GM19239 (cell line): ENCODE measurements at regions not wholly inside any gene's neighbourhood (a gene's known extent, or its start where the extent isn't known, plus 50 kb on each side); places are given as distances from the start of the nearest gene placed in this dataset.

Source experiments
- DNase-seq: peaks from one replicate; pipeline ENCODE4 v3.0.0; 2011; ENCODE audit warnings: low spot score; ENCODE audit not compliant: insufficient read length
- FAIRE-seq: peaks from 2 replicates; lab custom pipeline; 2011; peaks lifted over from hg19 to GRCh38; lab: Jason Lieb, UNC

DNA sequence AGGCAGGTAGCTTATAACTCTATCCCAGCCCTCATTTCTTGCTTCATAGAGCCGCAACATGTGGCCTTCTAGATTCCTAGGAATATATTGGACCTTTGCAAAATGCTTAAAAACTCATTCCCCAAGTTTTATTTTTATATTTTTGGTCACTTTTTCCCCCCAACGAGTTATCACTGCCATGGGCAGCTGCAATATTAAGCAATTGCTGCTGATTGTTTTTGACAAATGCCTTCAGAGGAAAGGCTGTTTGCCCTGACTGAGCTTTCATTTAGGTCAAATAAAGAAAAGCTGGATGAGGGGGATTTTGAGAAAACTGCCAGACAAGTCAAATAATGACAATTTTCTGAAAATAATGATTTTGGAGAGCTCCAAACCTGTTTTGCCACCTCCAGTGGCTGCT, 976.9 kb upstream of the MBL2 start:
- FAIRE-seq: no peak
- no peak for DNase-seq

DNA sequence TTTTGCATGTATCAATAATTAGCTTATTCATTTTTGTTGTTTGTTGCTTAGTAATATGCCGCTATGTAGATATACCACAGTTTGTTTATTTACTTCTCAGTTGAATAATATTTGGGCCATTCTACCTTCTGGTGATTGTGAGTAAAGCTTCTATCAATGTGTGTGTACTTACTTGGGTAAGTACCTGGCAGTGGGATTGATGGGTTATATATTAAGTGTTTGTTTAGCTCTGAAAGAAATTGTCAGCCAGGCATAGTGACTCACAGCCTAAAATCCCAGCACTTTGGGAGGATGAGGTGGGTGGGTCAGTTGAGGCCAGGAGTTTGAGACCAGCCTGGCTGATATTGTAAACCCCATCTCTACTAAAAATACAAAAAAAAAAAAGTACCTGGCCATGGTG, 975.7 kb upstream of the MBL2 start:
- no peak for DNase-seq
- no peak for FAIRE-seq

DNA sequence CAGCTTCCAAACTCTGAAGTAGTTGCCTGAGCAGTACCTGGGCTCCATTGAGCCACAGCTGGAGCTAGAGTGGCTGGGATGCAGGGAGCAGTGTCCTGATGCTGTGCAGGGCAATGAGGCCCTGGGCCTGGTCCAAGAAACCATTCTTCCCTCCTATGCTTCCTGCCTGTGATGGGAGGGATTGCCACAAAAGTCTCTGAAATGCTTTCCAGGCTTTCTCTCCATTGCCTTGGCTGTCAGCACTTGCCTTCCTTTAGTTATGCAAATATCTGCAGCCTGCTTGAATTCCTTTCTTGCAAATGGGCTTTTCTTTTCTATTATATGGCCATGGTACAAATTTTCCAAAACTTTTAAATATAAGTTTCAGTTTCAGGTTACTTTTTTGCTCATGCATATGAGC, 972.2 kb upstream of the MBL2 start:
- FAIRE-seq: no peak
- DNase-seq: no peak

DNA sequence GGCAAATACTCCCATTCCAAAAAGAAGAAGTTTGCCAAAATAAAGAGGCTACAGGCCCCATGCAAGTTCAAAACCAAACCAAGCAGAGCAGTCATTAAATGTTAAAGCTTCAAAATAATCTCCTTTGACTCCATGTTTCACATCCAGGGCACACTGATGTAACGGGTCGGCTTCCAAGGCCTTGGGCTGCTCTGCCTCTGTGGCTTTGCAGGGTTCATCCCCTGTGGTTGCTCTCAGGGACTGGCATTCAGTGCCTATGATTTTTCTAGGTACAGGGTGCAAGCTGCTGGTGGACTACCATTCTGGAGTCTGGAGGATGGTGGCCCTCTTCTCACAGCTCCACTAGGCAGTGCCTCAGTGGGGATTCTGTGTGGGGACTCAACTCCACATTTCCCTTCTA, 971.6 kb upstream of the MBL2 start:
- FAIRE-seq (no peak), DNase-seq (no peak)

DNA sequence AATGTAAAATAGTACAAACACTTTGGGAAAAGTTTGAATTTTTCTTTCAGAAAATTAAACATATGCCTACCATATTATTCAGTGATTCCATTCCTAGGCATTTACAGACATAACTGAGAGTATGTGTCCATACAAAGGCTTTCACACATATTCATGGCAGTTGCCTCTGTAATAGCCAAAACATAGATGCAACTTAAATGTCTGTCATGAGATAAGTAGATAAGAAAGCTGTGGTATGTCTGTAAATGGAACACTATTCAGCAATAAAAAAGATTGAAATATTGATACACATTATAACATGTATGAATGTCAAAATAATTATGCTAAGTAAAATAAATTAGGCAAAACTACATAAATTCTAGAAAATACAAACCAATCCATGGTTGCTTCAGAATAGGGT, 964.5 kb upstream of the MBL2 start:
- no peak for FAIRE-seq
- DNase-seq: no peak

DNA sequence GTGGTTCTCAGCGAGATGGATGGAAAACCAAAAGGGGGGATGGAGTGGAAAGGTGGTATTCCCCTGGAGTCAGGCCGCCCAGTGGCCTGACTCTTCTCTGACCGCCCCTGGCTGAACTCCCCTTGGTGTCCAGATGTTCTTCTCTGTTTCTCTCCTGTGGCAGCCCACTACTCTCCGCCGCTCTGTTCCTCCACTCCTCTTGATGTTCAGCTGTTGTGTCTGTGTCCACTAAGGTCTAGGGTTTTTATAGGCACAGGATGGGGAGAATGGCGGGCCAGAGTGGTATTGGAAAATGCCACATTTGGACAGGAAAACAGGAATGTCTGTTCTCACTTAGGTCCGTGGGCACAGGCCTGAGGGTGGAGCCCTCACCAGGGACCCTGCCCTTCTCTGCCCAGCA, 954.3 kb upstream of the MBL2 start:
- FAIRE-seq (no peak), DNase-seq (no peak)

DNA sequence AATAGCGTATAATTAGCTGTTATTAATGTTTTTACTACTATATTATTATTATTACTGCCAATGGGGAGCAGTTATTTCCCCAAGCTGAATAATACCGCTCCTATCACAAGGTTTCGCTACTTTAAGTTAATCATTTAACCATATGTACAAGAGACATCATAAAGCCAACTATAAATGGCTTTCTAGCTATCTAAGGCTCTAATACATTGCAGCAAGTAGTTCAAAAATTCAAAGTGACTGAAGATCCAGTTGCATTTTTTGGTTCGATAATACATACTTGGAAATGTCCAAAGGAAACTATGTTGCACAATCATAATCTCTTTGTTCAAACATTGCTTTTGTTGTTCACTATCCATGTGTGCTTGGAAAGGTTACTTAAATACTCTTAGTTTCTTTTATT, 952.0 kb upstream of the MBL2 start:
- DNase-seq (no peak), FAIRE-seq (no peak)

DNA sequence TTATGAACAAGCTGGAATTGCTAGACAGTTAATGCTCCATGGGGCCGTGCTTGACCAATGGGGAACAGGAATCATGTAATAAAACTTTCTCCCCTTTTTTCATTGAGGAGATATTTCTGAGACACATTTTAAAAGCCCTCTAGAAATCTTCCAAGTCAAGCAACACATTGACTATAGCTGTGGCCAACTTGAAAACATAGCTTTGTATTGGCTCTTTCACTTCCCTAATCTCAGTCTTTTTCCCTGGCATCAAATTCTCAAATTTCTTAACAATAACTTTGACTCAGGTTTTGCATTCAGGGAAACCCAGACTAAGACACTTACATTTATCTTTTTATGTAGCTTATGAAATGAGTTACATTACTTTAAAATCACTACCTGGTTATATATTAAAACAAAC, 947.1 kb upstream of the MBL2 start:
- FAIRE-seq (no peak), DNase-seq (no peak)

DNA sequence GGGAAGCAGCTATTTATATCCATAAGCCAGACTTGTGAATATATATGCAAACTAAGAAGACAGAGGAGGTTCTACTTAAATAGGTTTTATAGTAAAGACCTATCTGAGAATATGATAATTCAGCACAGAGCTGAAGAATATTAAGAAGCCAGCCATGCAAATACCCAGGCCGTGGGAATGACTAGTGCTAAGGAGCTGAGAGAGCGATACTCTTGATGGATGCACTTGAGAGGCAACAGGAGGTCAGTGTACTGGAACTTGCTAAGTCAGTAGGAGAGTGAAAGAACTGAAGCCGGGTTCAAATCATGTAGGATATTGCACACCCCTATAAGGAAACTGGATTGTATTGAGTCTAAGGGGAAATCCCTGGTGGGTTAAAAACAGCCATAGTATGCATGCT, 943.6 kb upstream of the MBL2 start:
- DNase-seq: no peak
- FAIRE-seq: no peak

DNA sequence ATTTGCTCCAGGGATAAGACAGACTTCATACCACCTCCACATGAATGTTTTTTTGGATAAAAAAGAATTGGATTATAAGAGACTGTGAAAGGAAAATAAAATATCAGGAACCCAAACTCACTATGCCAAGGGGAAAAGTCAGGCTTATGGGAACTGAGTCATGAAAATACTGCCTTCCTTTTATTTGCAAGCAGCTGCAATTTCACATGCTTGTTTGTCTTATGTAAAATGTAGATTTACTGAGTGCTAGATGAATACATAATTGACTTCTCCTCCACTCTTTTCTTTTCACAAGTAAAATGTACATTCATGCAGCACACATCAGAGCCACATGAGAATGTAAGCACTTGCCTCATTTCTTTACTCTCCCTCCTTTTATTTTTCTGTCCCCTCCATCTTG, 940.8 kb upstream of the MBL2 start:
- FAIRE-seq: no peak
- DNase-seq: no peak

DNA sequence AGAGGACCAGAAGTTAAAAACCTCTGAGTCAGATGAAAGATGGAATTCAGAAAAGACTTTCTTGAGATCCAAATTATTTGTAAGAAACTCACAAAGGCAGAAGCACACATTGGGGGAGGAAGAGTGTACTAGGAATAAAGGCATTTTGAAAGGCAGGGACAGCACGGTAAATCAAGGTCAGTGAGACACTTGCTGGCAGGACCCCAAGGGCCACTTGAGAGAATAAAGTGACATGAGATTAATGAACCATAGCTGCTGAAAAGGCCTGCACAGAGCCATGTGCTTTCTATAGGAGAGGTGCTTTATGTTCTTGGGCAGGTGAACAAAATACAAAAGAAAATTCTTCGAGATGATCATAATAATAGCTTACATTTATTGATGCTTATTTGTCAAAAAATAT, 929.9 kb upstream of the MBL2 start:
- DNase-seq (no peak), FAIRE-seq (no peak)

DNA sequence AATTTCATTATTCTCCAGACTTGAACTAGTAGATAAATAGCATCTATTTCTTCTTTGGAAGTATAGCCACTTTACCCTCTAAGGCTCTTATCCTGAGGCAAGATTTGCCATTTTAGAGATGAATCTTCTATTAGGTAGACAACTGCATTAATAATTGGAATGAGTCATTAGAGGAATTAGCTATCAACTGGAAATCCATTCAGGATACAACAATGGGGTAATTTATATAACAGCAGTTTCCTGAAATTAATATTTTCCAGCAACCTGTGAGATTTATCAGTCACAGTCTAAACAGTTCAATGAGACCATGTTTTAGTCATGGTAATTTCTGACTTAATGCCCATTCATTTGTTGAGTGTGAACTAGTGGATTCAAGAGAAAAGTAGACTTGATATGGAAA, 928.6 kb upstream of the MBL2 start:
- DNase-seq (no peak), FAIRE-seq (no peak)

DNA sequence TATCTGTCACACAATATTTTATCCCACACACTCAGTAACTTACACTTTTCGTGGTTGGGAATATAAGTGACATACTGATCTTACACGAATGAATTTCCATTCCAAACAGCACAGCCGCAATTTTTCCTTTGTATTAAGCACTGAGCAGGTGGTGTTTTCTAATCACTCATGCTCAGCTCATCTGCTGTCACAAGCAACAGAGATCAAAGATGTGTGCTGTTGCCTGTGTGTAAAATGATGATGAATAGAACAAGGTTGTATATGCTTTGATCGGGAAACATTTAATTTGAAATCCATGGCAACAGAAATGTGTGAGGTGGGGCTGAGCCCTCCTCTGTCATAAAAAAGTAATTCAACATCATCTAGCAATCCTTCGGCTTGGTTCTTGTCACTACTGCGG, 927.7 kb upstream of the MBL2 start:
- FAIRE-seq: no peak

DNA sequence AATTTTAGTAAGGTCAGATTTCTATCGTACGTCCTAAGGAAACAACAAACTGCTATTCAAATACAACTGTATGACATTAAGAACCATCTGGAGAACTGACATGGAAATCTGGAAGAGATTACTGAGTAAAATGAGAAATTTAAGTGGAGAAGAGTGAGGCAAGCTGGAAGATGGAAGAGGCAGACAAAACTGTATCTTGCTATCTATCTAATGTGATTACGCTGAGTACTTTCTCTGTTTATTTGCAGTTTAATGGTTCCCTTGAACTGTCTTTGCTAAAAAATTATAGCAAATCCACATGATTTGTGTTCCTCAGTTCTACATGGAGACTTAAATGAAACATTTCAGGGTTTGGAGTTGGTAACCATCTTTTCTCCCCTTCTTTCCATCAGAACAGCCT, 927.1 kb upstream of the MBL2 start:
- DNase-seq (no peak), FAIRE-seq (no peak)

More for the DNA sequence above, 927.7 kb upstream of the MBL2 start:
- no peak for DNase-seq

DNA sequence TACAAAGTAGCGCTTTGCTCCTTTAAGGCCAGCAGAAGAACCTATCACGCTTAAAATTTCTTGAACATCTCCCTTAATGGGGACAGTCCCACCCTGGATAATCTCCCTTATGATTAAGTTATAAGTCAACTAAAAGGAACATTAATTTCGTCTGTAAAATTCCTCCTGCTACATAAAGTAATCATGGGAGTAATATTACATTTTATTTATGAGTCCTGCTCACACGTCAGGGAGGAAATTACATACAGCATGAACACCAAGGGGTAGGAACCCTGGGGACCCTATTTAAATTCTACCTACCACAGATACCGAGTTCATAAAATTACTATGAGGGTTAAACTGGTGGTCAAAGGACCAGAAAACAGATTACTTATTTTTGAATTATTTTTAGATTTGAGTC, 926.6 kb upstream of the MBL2 start:
- DNase-seq (no peak), FAIRE-seq (no peak)

DNA sequence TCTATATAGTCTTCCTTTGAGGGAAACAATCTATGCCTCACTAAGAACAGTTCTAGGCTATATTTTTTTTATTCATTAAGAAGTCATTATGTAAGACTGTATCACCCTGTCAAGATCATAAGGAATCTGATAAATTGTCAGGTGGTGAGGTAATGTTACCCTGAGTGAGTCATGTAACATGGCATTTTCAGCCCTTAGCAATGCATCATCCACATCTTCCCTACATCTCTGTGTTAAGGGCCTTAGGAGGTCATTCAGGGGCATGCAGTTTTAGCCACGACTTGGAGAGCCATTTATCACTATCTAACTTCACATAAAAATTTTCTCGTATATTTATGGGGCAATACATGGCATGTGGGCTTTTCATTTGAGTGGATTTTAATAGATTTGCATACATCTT, 924.5 kb upstream of the MBL2 start:
- no peak for FAIRE-seq
- no peak for DNase-seq

DNA sequence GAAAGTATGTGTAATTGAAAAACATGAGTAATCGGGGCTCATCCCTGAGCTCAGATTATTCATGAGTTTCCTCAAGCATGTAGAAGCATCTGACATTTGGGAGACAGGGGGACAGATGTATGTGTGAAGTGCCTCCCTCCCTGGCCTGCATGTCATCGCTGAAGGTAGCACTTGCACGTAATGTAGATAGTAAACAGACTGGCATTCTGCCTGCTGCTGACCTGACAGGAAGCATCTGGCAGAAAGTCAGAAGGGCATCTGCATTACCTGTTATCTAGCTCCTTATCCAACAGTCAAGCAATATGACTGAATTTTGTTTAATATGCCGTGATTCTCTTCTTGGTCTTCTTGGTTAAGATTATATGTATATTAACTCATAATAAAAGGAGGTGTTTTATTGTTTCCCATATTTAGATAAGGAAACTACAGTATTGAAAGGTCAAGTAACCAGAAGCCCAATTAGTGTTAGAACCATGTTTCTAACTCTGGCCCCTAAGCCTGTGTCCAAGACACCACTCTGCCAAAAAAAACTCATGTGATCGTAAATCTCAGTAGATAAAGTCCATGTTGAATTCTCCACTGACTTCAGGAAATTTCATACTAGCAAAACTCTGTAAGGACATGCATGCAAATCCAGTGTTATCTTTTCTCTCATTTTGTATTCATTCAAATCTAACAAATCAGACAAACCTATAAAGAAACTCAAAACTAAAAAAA, 918.1 kb upstream of the MBL2 start:
- no peak for FAIRE-seq
- no peak for DNase-seq

DNA sequence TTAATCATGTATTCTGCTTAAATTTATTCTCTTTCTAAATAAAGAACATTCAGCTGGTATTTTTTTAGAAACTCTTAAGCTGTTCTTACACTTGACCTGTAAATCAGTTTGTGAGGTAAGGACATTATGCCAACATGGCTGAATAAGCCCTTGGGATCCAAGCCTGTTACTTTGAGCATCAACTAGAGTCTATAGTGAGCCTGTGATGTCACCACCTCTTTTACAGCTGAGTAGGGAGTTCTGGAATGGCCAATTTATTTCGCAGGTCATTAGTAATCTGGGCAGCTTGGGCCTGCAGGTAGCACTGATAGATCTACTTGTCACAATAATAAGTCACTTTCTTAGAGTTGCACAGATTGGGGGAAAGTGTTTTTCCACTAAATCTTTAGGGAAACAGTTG, 915.2 kb upstream of the MBL2 start:
- FAIRE-seq: no peak
- DNase-seq: no peak

DNA sequence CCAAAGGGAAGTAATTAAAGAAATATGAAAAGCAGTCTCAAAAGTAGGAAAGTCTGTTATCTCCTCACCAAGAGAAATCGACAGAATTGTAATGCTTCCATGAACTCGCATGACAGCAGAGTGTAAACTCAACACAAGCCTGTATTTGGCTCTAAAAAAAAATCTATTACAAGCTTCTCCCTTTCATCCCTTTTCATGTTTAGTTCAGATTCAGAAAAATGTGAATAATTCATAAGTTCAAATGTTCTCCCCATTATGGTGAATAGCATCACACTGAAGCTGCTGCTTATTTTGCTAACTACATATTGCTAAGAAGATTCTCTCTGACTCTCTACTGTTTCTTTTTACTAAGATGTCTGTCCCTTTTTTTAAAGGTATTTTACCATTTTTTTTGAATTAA, 910.3 kb upstream of the MBL2 start:
- no peak for FAIRE-seq
- DNase-seq: no peak

DNA sequence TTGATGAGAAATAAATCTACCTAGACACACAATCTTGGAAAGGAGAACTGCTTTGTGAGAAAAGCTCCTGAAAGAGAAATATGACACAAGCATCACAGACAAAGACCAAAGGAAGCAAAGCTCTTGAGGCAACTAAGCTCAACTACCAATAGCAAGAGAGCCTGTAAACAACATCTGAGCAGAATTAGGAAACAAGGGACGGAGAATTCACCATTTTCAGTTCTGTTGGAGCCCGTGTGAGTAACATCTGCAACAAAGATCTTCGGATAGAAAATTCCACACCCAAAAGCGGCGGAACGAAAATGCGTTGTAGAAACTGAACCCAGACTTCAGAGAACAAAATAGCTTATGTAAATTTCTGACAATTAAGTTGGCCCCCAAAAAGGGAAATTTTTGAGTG, 909.9 kb upstream of the MBL2 start:
- DNase-seq (no peak), FAIRE-seq (no peak)

DNA sequence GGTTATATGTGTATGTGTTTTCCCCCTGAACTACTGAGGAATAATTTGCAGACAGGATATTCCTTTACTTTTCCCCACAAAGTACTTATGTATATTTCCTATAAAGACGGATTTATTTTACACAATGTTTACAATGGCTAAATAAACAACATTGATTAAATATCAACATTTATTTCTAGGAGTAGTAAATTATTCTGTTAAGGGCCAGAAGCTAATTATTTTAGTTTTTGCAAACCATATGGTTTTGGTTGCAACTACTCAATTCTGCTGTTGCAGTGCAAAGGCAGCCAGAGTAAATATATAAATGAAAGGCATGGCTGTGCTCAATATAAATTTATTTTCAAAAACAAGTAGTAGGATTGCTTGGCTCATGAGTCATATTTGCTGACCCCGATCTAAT, 907.1 kb upstream of the MBL2 start:
- FAIRE-seq (no peak), DNase-seq (no peak)

DNA sequence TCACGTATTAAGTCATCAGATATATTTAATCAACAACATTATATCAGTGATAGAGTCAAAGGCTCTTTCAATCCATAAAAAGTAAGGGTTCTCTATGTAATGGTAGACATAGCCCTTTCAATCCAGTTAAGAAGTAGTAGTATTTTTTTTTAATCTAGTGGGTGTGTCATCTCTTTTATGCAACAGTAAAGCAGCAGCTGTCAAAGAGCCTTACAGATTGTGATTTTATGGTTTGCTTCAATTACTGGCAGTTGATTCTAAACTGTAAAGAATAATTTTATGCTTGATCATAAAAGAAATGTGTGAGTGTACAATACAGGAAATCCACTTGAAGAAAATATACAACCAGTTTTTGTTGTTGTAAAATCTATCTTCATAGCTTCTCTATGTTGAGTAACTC, 902.6 kb upstream of the MBL2 start:
- FAIRE-seq (no peak), DNase-seq (no peak)

DNA sequence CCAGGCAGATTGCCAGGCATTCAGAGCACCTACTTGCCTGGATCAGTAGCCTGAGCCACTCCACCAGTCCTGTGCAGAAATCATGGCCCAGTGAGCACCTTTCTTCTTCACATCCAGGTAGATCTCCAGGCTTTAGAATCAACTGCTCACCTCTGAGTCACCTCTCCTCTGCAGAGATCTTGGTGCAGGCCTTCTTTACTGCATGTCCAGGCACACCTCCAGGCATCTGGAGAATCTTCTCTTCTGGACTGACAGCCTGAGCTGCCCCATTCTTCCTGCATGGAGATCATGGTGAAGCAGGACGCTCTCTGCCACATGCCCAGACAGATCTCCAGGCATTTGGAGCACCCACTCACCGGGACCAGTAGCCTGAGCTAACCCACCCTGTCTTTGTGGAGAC, 894.5 kb upstream of the MBL2 start:
- no peak for FAIRE-seq
- DNase-seq: no peak
